ENCODE measurements at regions not wholly inside any gene's neighbourhood (a gene's known extent, or its start where the extent isn't known, plus 50 kb on each side); places are given as distances from the start of the nearest gene placed in this dataset.

- BruUV-seq (replicated peaks) = no TSS peak
- ATAC-seq = no peak
- Histone ChIP-seq H3K36me3 (ENCODE audit: control insufficient read depth, insufficient read depth, low read length) (no peaks in the 10 kb centered on the region), H3K9me3 (ENCODE audit: control insufficient read depth, insufficient read depth, low read depth, low read length) (no peaks in the 10 kb centered on the region), H3K27me3 (ENCODE audit: control insufficient read depth, insufficient read depth, low read length) (no peaks in the 10 kb centered on the region), H3K4me1 (ENCODE audit: control insufficient read depth, insufficient read depth, low read length) (no peaks in the 10 kb centered on the region), H3K27ac (ENCODE audit: low read length) (no peak overlapping the region), H3K4me3 (ENCODE audit: low read depth in 2 of 2, low read length in 2 of 2) (no peak overlapping the region)
- no peak for TF ChIP-seq POLR2AphosphoS5 (IDR thresholded peaks at IDR 0.05; ENCODE audit: low read depth, low read length)
- no peak for TF ChIP-seq TCF7L2 (IDR thresholded peaks at IDR 0.05; ENCODE audit: low read depth, low read length)
- no peak for TF ChIP-seq CTCF (IDR thresholded peaks at IDR 0.05)
- intact Hi-C loops (cut with micrococcal nuclease; ENCODE audit: unreplicated experiment) = no loop called here
- in situ Hi-C loops (cut with HindIII; ENCODE audit: low pct_unique_long_range_greater_than_20kb, low sequenced_read_pairs) = no loop called here
- DNase-seq (ENCODE audit: low read depth, low spot score) = no peak
- CTCF ChIA-PET = no interaction called here
- POLR2A ChIA-PET = no interaction called here
Measured at GRCh38 chr16:75924397-75924796, 198.1 kb upstream of the CPHXL start.

GRCh38 chr16:75927810-75928209, 201.5 kb upstream of the CPHXL start:
- no TSS peak for BruUV-seq (replicated peaks)
- ATAC-seq (no peak), DNase-seq (ENCODE audit: low read depth, low spot score) (no peak)
- no peaks in the 10 kb centered on the region for H3K27me3 ChIP-seq (ENCODE audit: control insufficient read depth, insufficient read depth, low read length)
- H3K4me3 ChIP-seq (ENCODE audit: low read depth in 2 of 2, low read length in 2 of 2) = no peak overlapping the region
- CTCF ChIA-PET = no interaction called here
- TF ChIP-seq POLR2AphosphoS5 (IDR thresholded peaks at IDR 0.05; ENCODE audit: low read depth, low read length) (no peak), REST (IDR thresholded peaks at IDR 0.05; ENCODE audit: insufficient read depth in 1 of 2, low read depth in 2 of 2, low read length in 1 of 2) (no peak), CTCF (IDR thresholded peaks at IDR 0.05) (no peak), SIN3A (IDR thresholded peaks at IDR 0.05; ENCODE audit: borderline replicate concordance, insufficient read depth, low read depth, low read length) (no peak), TCF7L2 (IDR thresholded peaks at IDR 0.05; ENCODE audit: low read depth, low read length) (no peak)
- no peaks in the 10 kb centered on the region for H3K36me3 ChIP-seq (ENCODE audit: control insufficient read depth, insufficient read depth, low read length)
- intact Hi-C loops (cut with micrococcal nuclease; ENCODE audit: unreplicated experiment) (no loop called here), in situ Hi-C loops (cut with HindIII; ENCODE audit: low pct_unique_long_range_greater_than_20kb, low sequenced_read_pairs) (no loop called here)
- no peaks in the 10 kb centered on the region for H3K9me3 ChIP-seq (ENCODE audit: control insufficient read depth, insufficient read depth, low read depth, low read length)
- no peak overlapping the region for H3K27ac ChIP-seq (ENCODE audit: low read length)
- no peaks in the 10 kb centered on the region for H3K4me1 ChIP-seq (ENCODE audit: control insufficient read depth, insufficient read depth, low read length)
- POLR2A ChIA-PET = no interaction called here

- CTCF ChIA-PET = no interaction called here
- intact Hi-C loops (cut with micrococcal nuclease; ENCODE audit: unreplicated experiment) (no loop called here), in situ Hi-C loops (cut with HindIII; ENCODE audit: low pct_unique_long_range_greater_than_20kb, low sequenced_read_pairs) (no loop called here)
- TF ChIP-seq SIN3A (IDR thresholded peaks at IDR 0.05; ENCODE audit: borderline replicate concordance, insufficient read depth, low read depth, low read length) (no peak), CTCF (IDR thresholded peaks at IDR 0.05) (no peak), POLR2AphosphoS5 (IDR thresholded peaks at IDR 0.05; ENCODE audit: low read depth, low read length) (no peak), TCF7L2 (IDR thresholded peaks at IDR 0.05; ENCODE audit: low read depth, low read length) (no peak), REST (IDR thresholded peaks at IDR 0.05; ENCODE audit: insufficient read depth in 1 of 2, low read depth in 2 of 2, low read length in 1 of 2) (no peak)
- POLR2A ChIA-PET = no interaction called here
- no peak overlapping the region for H3K4me3 ChIP-seq (ENCODE audit: low read depth in 2 of 2, low read length in 2 of 2)
- H3K9me3 ChIP-seq (ENCODE audit: control insufficient read depth, insufficient read depth, low read depth, low read length) = no peaks in the 10 kb centered on the region
- H3K27me3 ChIP-seq (ENCODE audit: control insufficient read depth, insufficient read depth, low read length) = no peaks in the 10 kb centered on the region
- no TSS peak for BruUV-seq (replicated peaks)
- H3K36me3 ChIP-seq (ENCODE audit: control insufficient read depth, insufficient read depth, low read length) = no peaks in the 10 kb centered on the region
- DNase-seq (ENCODE audit: low read depth, low spot score) (no peak), ATAC-seq (no peak)
- H3K4me1 ChIP-seq (ENCODE audit: control insufficient read depth, insufficient read depth, low read length) = no peaks in the 10 kb centered on the region
- no peak overlapping the region for H3K27ac ChIP-seq (ENCODE audit: low read length)
Measured at GRCh38 chr16:75928295-75928694, 202.0 kb upstream of the CPHXL start.
